ENCODE measurements at regions not wholly inside any gene's neighbourhood (a gene's known extent, or its start where the extent isn't known, plus 50 kb on each side); places are given as distances from the start of the nearest gene placed in this dataset.

- TF ChIP-seq CTCF (IDR thresholded peaks at IDR 0.05) = no peak
- no peak for TF ChIP-seq EZH2 (IDR thresholded peaks at IDR 0.05; ENCODE audit: borderline replicate concordance, insufficient read depth, low read depth, low read length, poor library complexity, severe bottlenecking)
Measured at GRCh38 chr10:78737883-78738856, 330.6 kb upstream of the ZMIZ1 start.
